ENCODE measurements at regions not wholly inside any gene's neighbourhood (a gene's known extent, or its start where the extent isn't known, plus 50 kb on each side); places are given as distances from the start of the nearest gene placed in this dataset.

GRCh38 chr12:94870511-94870910, 133.0 kb downstream of the NDUFA12 start:
- FAIRE-seq (no peak), ATAC-seq (no peak), DNase-seq (ENCODE audit: low spot score) (no peak)
- no peak overlapping the region for H3K4me3 ChIP-seq (replicated peaks in 1 of 3; ENCODE audit: insufficient read depth in 1 of 3, low read depth in 2 of 3, low read length in 3 of 3)
- H3K9me3 ChIP-seq (ENCODE audit: low read length): no peaks in the 10 kb centered on the region
- H3K9ac ChIP-seq (ENCODE audit: insufficient read depth, low read depth, low read length): no peak overlapping the region
- no peak overlapping the region for H2AFZ ChIP-seq (ENCODE audit: low read length)
- peaks cover 3 to 43% of the 10 kb centered on the region in 2 experiments for H3K27me3 ChIP-seq (ENCODE audit: control insufficient read depth in 1 of 2, insufficient read depth in 2 of 2, low read length in 2 of 2)
- intact Hi-C loops (cut with micrococcal nuclease; ENCODE audit: unreplicated experiment): loop anchor here (5.0 kb wide), 1 partner anchor 1617 kb away; the partner anchor contains the start of gene CFAP54
- ChIA-PET CTCF (ENCODE audit: low intra/inter-chr PET ratio, low total read pairs) (no interaction called here), POLR2A (no interaction called here)
- H3K27ac ChIP-seq (ENCODE audit: extremely low read length, insufficient read depth, low read length): no peak overlapping the region
- in situ Hi-C loops (cut with HindIII; ENCODE audit: extremely low pct_ligation_motif_present, low pct_unique_long_range_greater_than_20kb): no loop called here
- no peaks in the 10 kb centered on the region; the same call in 1 of the 2 replicates for H4K20me1 ChIP-seq (ENCODE audit: insufficient read depth, low read length)
- TF ChIP-seq TCF7L2 (IDR thresholded peaks at IDR 0.05; ENCODE audit: low read depth, low read length) (no peak), EEA1 (CRISPR knock-in tag; IDR thresholded peaks at IDR 0.05; ENCODE audit: borderline replicate concordance) (no peak)
- no TSS peak for BruUV-seq (replicated peaks)
- no peaks in the 10 kb centered on the region for H3K4me1 ChIP-seq (ENCODE audit: insufficient read depth, low read length)
- H3K79me2 ChIP-seq (ENCODE audit: insufficient read depth, low read length): no peaks in the 10 kb centered on the region
- no peaks in the 10 kb centered on the region for H3K36me3 ChIP-seq (replicated peaks in 1 of 2; ENCODE audit: control insufficient read depth in 1 of 2, insufficient read depth in 2 of 2, low read length in 2 of 2)
- WGBS (ENCODE audit: low lambda C conversion rate): 47% methylated on average over 5 of the region's 5 CpGs
- H3K4me2 ChIP-seq (ENCODE audit: low read depth, low read length): no peak overlapping the region

GRCh38 chr12:94868161-94868560, 135.3 kb downstream of the NDUFA12 start:
- H3K36me3 ChIP-seq (replicated peaks in 1 of 2; ENCODE audit: control insufficient read depth in 1 of 2, insufficient read depth in 2 of 2, low read length in 2 of 2): no peaks in the 10 kb centered on the region
- ATAC-seq: no peak
- in situ Hi-C loops (cut with HindIII; ENCODE audit: extremely low pct_ligation_motif_present, low pct_unique_long_range_greater_than_20kb): no loop called here
- WGBS (ENCODE audit: low lambda C conversion rate): 96% methylated on average over 2 of the region's 2 CpGs
- no peaks in the 10 kb centered on the region for H4K20me1 ChIP-seq (ENCODE audit: insufficient read depth, low read length)
- CTCF ChIA-PET (ENCODE audit: low intra/inter-chr PET ratio, low total read pairs): no interaction called here
- DNase-seq (ENCODE audit: low spot score): no peak
- H3K9me3 ChIP-seq (ENCODE audit: low read length): no peaks in the 10 kb centered on the region
- H3K27me3 ChIP-seq (ENCODE audit: control insufficient read depth in 1 of 2, insufficient read depth in 2 of 2, low read length in 2 of 2): peaks cover 1 to 37% of the 10 kb centered on the region in 2 experiments; a peak in 3 of 5 replicates
- no TSS peak for BruUV-seq (replicated peaks)
- H3K4me1 ChIP-seq (ENCODE audit: insufficient read depth, low read length): no peaks in the 10 kb centered on the region
- no peak overlapping the region for H3K4me2 ChIP-seq (ENCODE audit: low read depth, low read length)
- POLR2A ChIA-PET: no interaction called here
- H3K4me3 ChIP-seq (replicated peaks in 1 of 3; ENCODE audit: insufficient read depth in 1 of 3, low read depth in 2 of 3, low read length in 3 of 3): no peak overlapping the region
- no peaks in the 10 kb centered on the region for H3K79me2 ChIP-seq (ENCODE audit: insufficient read depth, low read length)
- intact Hi-C loops (cut with micrococcal nuclease; ENCODE audit: unreplicated experiment): no loop called here
- no peak overlapping the region for H2AFZ ChIP-seq (ENCODE audit: low read length)
- no peak overlapping the region for H3K9ac ChIP-seq (ENCODE audit: insufficient read depth, low read depth, low read length)
- no peak for FAIRE-seq
- H3K27ac ChIP-seq (ENCODE audit: extremely low read length, insufficient read depth, low read length): no peak overlapping the region
- TF ChIP-seq SOX13 (IDR thresholded peaks at IDR 0.05): no peak
- TF ChIP-seq SOX13 (CRISPR knock-in tag; conservative IDR thresholded peaks at IDR 0.05 in 1 of 2, IDR thresholded peaks at IDR 0.05 in 1 of 2): no peak
- no peak for TF ChIP-seq ZBTB10 (CRISPR knock-in tag; IDR thresholded peaks at IDR 0.05; ENCODE audit: borderline replicate concordance)
- no peak for TF ChIP-seq ZNF276 (CRISPR knock-in tag; IDR thresholded peaks at IDR 0.05; ENCODE audit: low read depth)
- TF ChIP-seq ZNF639 (CRISPR knock-in tag; conservative IDR thresholded peaks at IDR 0.05): no peak
- TF ChIP-seq DMAP1 (CRISPR knock-in tag; IDR thresholded peaks at IDR 0.05): no peak
- no peak for TF ChIP-seq FOXJ3 (CRISPR knock-in tag; IDR thresholded peaks at IDR 0.05; ENCODE audit: borderline replicate concordance)
- no peak for TF ChIP-seq E2F5 (CRISPR knock-in tag; conservative IDR thresholded peaks at IDR 0.05)
- no peak for TF ChIP-seq BRCA1 (CRISPR knock-in tag; IDR thresholded peaks at IDR 0.05)
- no peak for TF ChIP-seq KAT2B (IDR thresholded peaks at IDR 0.05; ENCODE audit: borderline replicate concordance, low read depth, low read length)
